ENCODE measurements at regions not wholly inside any gene's neighbourhood (a gene's known extent, or its start where the extent isn't known, plus 50 kb on each side); places are given as distances from the start of the nearest gene placed in this dataset.

DNA sequence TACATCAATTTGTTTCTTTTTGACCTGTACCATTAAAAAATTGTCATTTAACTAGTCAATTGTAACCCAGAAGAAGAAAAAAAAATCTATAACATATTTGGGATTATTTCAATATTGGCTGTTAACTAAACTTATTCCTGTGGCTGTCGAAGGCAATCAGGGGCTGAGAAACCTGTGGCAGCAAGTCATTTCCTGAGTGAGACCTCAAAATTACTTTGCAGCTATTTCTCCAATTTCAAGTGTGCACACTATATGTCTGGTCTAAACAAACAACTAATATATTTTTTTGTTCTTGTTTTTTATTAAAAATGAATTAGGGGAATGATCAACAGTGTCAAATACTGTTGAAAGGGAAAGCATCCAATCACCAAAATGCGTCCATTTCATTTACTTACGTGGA lies 1357.6 kb upstream of the B3GALT2 start:
- DNase-seq (ENCODE audit: low spot score) = no peak

DNA sequence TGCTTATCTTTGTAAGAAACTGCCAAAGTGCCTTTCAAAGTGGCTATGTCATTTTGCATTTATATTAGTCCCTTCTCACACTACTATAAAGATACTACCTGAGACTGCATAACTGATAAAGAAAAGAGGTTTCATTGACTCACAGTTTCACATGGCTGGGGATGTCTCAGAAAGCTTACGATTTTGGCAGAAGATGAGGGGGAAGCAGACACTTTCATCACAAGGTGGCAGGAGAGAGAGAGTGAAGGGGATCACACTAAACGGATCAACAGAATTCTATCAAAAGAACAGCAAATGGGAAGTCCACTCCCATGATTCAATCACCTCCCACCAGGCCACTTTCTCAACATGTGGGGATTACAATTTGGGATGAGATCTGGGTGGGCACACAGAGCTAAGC lies 1352.0 kb upstream of the B3GALT2 start:
- DNase-seq (ENCODE audit: low spot score) = no peak

DNA sequence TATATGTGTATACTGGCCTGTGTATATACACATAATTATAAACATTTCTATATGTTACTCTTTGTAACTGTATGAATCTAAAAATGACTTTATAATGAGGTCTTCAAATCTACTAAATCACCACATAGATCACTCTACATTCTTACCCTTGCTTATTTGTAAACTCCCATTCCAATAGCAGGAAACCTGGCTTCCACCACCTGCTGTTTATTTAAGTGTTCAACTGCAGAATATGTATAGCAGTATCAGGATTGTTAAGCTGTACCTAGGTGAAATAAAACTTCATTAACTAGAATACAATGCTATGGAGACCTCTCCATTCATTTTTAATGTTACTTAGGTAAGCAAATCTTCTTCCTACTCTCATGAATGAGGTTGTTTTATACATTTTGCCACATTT lies 1351.1 kb upstream of the B3GALT2 start:
- no peak for DNase-seq (ENCODE audit: low spot score)

DNA sequence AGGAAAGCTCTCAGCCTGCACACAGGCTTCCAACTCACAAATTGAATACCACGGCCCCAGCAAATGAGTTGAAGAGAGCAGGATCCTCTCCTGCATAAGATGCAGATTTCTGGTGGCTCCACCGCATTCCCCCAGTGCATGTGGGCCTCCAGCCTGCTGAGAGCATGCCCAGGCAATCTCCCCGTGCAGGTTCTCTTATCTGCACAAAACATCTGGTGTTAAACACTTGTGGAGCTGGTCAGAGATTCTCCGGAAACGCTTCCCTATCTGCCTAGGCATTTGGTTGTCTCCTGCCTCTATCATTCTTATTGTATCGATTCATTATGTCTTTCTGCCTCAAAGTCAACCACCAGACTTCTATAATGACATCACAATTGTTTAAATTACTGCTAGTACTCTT lies 1349.0 kb upstream of the B3GALT2 start:
- no peak for DNase-seq (ENCODE audit: low spot score)

DNA sequence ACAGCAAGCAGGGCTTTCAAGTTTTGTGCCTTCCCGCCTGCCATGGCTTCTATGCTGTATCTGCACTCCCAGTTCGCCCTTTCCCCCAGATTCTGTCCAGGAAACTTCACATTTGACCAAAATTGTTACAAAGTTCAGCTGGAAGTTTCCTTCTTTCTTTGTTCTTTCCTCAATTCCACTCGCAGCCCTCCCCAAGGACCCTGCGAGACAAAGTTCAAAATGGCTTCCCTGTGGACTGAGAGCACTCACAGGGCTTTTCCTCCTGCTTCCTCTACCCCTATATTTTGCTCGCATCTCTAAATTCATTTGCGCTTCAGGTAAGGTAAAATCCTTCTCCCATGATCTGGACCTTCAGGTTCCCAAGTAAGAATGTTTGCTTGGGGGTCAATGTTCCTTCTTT lies 1348.4 kb upstream of the B3GALT2 start:
- DNase-seq (ENCODE audit: low spot score) = no peak

DNA sequence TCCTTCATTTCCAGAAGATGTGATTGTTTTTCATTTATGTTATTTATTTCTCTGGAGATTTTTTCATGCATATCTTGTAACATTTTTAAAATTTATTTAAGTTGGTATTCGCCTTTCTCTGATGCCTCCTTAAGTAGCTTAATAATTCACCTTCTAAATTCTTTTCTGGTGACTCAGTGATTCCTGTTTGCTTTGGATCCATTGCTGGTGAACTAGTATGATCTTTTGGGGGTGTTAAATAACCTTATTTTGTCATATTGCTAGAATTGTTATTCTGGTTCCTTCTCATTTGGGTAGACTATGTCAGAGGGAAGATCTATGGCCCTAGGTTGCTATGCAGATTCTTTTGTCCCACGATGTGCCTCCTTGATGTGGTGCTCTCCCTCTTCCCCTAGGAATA lies 1347.2 kb upstream of the B3GALT2 start:
- DNase-seq (ENCODE audit: low spot score) = peak; percentile 13

DNA sequence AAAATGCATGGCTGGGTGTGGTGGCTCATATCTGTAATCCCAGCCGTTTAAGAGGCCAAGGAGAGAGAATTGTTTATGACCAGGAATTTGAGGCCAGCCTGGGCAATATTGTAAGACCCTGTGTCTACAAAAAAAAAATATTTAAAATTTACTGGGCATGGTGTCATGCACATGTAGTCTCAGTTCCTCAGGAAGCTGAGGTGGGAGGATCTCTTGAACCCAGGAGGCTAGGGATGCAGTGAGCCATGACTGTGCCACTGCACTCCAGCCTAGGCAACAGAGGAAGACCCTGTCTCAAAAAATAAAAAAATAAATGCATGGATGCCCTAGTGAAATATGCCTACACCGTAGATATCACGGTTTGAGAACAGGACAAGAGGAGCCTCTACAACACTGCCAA lies 1331.2 kb upstream of the B3GALT2 start:
- DNase-seq (ENCODE audit: low spot score) = no peak

DNA sequence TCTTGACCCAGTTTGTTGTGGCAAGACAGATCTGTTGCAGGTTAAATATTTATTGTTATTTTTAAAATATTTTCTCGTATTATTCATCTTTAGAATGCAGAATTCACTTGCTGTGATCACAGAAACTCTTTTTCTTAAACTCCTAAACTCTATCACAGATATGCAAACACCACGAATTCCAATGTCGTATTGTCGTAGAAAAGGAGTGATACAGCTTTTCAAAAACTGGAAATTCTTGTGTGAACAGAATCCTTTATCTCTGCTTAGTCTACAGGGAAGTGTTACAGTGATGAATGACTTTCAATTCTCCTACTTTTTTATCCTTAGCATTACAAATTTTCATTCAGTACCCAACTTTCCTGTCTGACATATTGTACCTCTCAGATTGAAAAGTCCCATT lies 1329.5 kb upstream of the B3GALT2 start:
- no peak for DNase-seq (ENCODE audit: low spot score)

DNA sequence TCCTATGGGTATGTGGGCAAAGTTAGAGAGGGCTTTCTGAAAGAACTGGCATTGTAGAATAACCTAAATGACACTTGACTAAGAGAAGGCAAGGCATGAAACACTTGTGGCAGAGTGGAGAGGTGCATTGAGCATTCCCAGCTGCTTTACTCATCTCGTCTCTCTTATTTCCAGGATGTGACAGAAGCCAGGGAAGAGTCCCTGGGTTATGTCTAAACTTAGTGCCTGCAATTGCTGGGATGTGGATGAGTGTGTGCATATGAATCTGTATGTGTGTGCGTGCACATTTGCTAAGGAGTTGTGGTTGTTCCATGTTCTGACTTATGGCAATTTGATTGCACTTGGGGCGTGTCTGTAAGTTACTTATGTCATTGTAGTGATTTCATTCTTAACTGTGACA lies 1326.5 kb upstream of the B3GALT2 start:
- peak; percentile 16 for DNase-seq (ENCODE audit: low spot score)

DNA sequence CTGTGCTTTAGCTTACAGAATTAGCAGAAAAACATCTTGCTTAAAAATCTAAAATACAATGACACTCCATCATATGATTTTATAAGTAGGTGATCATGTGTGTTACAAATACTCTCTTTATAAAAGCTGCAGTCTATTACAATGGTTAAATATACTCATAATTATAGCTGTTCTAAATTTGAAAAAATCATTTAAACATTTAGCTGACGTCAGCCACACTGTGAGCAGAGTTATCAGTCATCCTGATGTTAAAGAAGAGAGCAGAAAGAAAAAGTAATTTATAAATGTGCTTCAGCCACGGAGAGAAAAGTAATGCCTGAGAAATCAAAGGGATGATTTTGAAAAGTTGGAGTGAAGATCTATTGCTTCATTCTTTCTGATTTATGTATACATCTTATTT lies 1325.9 kb upstream of the B3GALT2 start:
- DNase-seq (ENCODE audit: low spot score) = no peak

DNA sequence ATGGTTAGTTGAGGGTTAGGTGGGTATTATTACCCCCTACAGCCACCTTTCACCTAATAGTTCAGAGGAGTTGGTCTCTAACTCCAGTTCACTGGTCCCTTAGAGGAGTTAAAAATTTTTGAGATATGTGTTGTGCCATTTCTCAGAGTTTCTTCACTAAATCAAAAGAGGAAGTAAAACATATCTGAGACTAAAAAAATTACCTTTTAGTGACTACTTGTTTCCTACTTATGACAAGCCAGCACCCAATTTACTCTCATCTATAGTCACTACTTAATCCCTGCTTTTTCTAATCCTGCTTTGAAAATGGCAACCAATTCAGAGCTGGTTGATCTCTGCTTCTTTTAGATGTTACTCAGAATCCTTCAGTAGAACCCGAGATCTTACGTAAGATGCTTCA lies 1316.8 kb upstream of the B3GALT2 start:
- DNase-seq (ENCODE audit: low spot score) = no peak

DNA sequence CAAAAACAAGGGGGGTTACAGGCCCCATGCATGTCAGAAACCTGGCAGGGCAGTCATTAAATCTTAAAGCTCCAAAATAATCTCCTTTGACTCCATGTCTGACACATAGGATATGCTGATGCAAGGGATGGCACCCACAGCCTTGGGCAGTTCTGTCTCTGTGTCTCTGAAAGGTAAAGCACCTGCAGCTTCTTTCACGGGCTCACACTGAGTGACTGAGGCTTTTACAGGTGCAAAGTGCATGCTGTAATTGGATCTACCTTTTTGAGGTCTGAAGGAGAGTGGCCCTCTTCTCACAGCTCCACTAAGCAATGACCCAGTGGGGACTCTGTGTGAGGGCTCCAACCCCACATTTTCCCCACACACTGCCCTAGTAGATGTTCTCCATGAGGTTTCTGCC lies 1309.0 kb upstream of the B3GALT2 start:
- DNase-seq (ENCODE audit: low spot score) = no peak

DNA sequence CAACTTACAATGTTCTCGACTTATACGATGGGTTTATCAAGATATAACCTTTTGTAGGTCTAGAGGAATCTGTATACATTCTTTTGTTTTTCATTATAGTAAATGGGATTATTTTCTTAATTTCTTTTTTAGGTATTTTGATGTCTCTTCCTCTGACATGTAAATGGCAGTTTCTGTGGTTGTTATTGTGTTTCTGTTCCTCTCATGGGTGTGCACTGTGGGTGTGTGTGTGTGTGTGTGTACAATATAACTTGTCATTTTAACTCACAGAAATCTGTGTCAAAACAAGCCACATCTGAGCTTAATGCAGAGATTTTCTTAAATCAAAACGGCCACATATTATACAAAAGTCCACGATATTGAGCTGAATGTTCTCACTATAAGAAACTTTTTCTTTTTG lies 1300.8 kb upstream of the B3GALT2 start:
- DNase-seq (ENCODE audit: low spot score) = no peak

DNA sequence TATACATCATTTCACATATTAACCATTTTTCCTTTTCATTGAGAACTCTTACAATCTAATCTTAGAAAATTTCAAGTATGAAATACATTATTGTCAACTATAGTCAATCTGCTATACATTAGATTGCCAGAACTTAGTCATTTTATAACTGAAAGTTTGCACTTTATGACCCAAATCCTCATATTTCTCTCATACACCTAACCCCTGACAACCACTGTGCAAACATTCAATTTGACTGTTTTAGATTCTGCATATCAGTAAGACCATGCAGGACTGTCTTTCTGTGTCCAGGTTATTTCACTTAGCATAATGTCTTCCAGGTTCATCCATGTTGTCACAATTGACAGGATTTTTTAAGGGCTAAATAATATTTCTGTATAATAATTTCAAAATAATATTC lies 1299.0 kb upstream of the B3GALT2 start:
- DNase-seq (ENCODE audit: low spot score) = no peak

DNA sequence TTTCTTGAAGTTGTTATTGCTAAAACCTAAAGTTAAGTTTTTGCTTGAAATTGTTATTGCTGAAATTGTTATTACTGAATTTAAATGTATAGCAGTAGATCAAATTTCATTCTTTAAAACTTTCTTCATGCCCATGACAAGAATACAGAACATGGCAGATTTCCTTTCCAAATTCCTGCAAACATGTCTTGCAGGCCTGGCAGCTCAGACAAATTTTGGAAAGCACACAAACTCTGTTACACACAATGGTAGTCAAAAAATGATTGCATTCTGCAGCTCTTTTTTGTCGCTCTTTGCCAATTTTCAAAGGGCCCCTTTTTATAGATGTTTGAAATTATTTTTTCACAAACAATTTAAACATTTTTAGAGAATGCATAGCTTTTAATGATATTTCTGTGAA lies 1292.3 kb upstream of the B3GALT2 start:
- no peak for DNase-seq (ENCODE audit: low spot score)

DNA sequence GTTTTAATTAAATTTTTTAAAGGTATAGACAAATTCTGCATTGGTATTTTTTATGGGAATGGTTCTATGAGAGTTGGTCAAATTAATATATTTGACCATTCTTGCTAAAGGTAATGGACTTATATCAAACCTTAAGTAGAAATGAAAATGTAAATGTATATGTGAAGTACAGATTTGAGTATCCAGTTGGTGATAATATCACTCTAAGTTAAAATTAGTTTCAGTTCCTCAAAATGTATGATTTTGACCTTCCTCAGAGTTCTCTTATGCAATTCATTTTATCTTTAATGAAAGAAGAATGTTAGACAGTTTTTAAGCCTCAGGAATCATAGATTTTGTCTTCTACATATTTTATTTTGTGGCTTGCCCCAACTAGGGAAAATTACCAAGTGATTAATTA lies 1291.5 kb upstream of the B3GALT2 start:
- DNase-seq (ENCODE audit: low spot score) = no peak

DNA sequence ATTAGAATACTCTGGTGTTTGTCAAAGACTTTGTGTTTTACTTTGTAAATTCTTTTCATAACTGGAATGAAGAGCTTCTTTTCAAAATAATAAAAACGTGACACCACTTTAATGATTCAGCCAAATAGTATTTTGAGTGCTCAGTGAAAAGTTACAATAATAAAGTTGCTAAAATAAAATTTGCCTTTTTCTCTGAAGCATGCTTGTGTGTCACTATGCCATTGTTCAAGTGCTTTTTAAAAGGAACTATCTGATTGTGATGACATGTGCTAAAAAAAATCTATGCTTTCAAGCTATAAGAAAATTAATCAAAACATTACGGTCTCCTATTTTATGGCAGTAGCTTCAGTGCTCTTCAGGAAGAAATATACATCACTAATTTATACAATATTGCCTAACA lies 1290.5 kb upstream of the B3GALT2 start:
- no peak for DNase-seq (ENCODE audit: low spot score)

DNA sequence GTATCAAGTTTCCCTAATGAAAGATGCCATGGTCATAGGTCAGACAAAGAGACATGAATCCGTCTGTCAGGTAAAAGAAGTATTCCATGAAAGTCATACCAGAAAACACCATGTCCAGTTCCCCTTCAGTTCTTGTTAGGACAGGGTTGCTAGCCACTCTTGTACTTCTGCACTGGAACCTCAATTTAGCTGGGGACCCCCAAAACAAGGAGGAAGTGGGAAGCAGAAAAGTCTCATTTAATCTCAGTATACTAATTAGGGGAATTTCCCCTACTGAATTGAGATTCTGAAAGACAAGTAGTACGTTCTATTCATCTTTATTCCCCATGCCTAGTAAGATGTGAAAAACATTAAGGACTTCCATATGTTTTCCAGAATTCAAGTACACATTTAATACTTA lies 1289.9 kb upstream of the B3GALT2 start:
- no peak for DNase-seq (ENCODE audit: low spot score)

DNA sequence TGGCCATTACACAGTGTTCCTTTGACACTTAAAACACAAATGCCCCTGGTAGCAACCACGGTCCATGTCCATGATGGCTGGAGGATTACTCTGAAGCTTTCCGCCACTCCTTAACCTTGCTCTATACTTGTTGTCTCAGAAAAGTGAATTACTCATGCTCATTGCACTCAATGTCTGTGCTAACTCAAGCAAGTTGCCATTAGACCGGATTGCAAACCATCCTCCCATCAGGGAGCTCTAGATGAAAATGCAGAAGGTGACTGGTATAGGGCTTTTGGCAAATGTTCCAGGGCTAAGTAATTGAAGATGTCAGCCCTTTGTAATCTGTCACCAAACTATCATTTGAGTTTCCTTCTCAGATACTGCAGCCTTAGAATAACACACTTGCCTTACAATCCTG lies 1288.3 kb upstream of the B3GALT2 start:
- no peak for DNase-seq (ENCODE audit: low spot score)

DNA sequence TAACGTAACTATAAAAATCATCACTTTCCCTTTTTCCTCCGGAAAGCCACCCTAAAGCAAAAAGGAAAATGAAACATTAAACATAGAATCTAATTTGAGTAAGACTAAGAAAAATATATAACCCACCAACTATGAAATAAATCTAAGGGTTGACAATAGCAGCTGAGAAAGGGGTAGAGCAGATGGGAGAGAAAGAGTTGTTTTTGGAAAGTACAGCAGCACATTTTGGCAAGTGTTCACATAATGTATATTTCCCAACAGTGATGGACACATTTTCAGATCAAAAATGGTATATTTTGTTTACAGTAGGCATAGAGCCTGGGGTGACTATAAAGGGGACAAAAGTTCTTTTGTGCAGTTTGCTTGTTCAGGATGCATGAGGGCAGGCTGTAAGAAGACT lies 1287.4 kb upstream of the B3GALT2 start:
- DNase-seq (ENCODE audit: low spot score) = no peak

DNA sequence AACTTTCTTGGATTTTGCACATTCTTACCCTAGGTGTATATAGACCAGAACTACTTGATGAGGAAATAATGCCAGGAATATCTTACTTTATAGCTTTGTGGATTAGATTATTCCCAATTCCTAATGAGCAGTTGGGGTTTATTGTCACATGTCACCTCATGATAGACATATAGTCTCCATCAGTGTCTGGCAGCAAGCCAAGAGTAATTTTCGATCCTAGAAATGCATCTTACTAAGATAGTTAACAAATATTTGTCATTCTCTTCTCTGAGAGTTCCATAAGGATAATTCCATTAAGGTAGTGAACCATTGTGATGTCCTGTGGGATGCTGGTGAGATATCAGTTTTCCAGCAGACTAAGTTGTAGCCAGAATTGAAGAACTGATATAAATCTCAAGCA lies 1282.9 kb upstream of the B3GALT2 start:
- no peak for DNase-seq (ENCODE audit: low spot score)

DNA sequence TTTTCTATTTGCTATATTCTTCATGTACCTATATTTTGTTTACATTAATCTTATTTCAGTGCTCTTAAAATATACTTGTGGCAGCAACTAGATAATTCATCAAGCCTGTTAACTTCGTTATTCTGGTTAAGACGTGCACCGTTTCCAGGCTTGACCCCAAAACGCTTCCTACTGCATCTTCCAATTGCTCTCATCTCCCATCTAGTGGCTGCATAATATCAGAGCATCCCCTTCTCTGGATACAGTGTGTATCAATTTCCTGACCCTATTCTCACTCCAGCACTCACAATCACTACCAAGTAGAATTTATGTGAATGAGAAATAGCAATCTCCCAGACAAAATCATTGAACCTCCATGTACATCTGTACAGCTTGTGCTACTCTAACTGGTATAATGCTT lies 1280.3 kb upstream of the B3GALT2 start:
- DNase-seq (ENCODE audit: low spot score) = no peak

DNA sequence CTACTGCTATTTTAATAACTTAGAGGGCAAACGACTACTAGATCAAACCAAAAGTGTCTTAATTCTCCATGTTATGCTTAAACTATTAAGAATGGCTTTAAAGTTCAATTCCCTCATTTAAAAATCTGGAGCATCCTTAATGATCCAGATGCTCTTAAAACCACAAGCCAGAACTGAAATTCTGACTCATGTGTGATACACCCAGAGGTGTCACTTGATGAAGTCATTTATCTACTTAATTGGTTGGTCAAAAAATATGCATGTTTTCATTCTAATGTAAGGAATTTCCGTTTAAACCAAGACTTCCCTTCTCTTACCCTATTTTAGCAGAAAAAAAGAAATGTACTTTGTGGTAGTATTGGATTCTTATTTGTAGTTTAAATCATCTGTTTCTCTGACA lies 1261.2 kb upstream of the B3GALT2 start:
- DNase-seq (ENCODE audit: low spot score) = peak; percentile 74

DNA sequence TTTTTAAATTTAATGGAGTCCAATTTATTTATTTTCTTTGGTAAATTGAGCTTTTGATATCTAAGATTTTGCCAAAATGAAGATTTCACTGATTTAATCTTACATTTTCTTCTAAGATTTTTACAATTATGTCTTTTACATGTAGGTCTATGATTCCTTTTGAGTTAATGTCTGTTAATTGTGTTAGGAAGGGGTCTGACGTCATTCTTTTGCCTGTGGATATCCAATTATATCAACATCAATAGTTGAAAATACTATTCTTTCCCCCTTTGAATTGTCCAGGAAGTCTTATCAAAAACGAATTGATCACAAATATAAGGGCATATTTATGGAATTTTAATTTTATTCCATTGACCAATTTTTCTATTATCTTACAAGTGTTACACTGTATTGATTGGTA lies 1258.8 kb upstream of the B3GALT2 start:
- no peak for DNase-seq (ENCODE audit: low spot score)

DNA sequence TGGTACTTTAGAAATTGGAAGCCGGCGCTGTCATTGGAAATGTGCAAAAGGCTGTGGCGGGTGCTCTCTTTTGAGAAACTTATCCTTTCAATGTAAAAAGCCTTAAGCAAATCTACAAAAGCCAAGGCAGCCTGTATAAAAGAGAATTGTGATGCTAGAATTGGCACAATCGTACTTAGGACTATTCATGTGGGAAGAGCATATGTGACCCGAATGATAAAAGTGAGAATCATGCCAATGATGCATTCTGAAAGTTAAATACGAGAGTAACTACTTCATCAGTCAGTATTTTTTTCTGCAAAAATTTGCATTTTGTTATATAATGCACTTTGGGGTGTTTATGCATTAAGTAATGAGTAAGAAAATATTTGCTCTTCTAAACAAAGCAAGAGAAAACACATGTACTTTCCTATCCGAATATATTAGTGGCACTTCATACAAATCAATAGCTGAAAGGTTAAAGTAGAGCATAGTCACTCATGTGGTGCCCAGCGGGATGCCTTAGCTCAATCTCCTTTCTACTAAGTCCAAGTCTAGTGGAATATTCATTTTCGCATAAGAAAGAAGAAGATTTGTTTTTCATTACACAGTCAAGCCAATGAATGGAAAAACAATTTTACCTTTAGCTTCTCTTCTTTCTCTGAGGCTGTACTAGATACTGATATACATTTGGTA lies 1256.6 kb upstream of the B3GALT2 start:
- no peak for DNase-seq (ENCODE audit: low spot score)
